Fibroblast of lung (primary cell): ENCODE measurements at regions not wholly inside any gene's neighbourhood (a gene's known extent, or its start where the extent isn't known, plus 50 kb on each side); places are given as distances from the start of the nearest gene placed in this dataset.
"Not testable (repeated sequence)": the region's sequence is repeated elsewhere in the genome, so short reads cannot be mapped to it uniquely, and the experiment has no call there.

Source experiments
- DNase-seq, 2 donors: peaks; one replicate each; pipeline versions ENCODE4 v3.0.0 to v3.0.0-alpha.2; 2010; ENCODE audit warnings: low read depth in 2 of 2
- H2AFZ ChIP-seq: 2 replicates; pipeline ENCODE4 v1.5.1; 2012; ENCODE audit warnings: low read length, control low read depth, inconsistent platforms
- H3K27ac ChIP-seq: 2 replicates; pipeline ENCODE4 v1.5.1; 2011; ENCODE audit warnings: low read length, control low read depth; ENCODE audit not compliant: insufficient read depth
- H3K27me3 ChIP-seq: 2 replicates; pipeline ENCODE4 v1.5.1; 2011; ENCODE audit warnings: mild to moderate bottlenecking, low read length; ENCODE audit not compliant: control insufficient read depth, insufficient read depth
- H3K36me3 ChIP-seq: 2 replicates; pipeline ENCODE4 v1.5.1; 2011; ENCODE audit warnings: low read length; ENCODE audit not compliant: control insufficient read depth, insufficient read depth
- H3K4me1 ChIP-seq: 2 replicates; pipeline ENCODE4 v1.5.1; 2011; ENCODE audit warnings: low read length; ENCODE audit not compliant: control insufficient read depth, insufficient read depth; ENCODE audit errors: extremely low read depth
- H3K4me2 ChIP-seq: 2 replicates; pipeline ENCODE4 v1.5.1; 2011; ENCODE audit warnings: low read length, control low read depth; ENCODE audit not compliant: insufficient read depth; ENCODE audit errors: extremely low read depth
- H3K4me3 ChIP-seq, 4 experiments: fragments of 200-600 bp in 1 of 4; sonication (generic) in 1 of 4; replicated peaks in 1 of 4; 2 replicates each; pipeline ENCODE4 v1.5.1; 2011 to 2016; ENCODE audit warnings: low read length in 4 of 4, low read depth in 3 of 4, mild to moderate bottlenecking in 3 of 4, control low read depth in 2 of 4, inconsistent platforms in 1 of 4, mixed read lengths in 1 of 4; ENCODE audit not compliant: insufficient read depth in 1 of 4; ENCODE audit errors: control extremely low read depth in 1 of 4
- H3K79me2 ChIP-seq: 2 replicates; pipeline ENCODE4 v1.5.1; 2012; ENCODE audit warnings: mild to moderate bottlenecking, low read length, inconsistent platforms; ENCODE audit not compliant: control insufficient read depth, insufficient read depth
- H3K9ac ChIP-seq: 2 replicates; pipeline ENCODE4 v1.5.1; 2011; ENCODE audit warnings: mild to moderate bottlenecking, low read length, control low read depth; ENCODE audit not compliant: insufficient read depth
- H3K9me3 ChIP-seq: 2 replicates; pipeline ENCODE4 v1.5.1; 2012; ENCODE audit warnings: low read depth, low read length; ENCODE audit not compliant: control insufficient read depth, insufficient read depth
- H4K20me1 ChIP-seq: 2 replicates; pipeline ENCODE4 v1.5.1; 2011; ENCODE audit warnings: low read length; ENCODE audit not compliant: control insufficient read depth, insufficient read depth; ENCODE audit errors: extremely low read depth
- EZH2 ChIP-seq: IDR thresholded peaks from 2 replicates; pipeline ENCODE4 v1.5.1; 2012; ENCODE audit warnings: low read length, control low read depth, mild to moderate bottlenecking; ENCODE audit errors: missing control alignments
- TF ChIP-seq, protein P1 (sequence below), 2 donors: IDR thresholded peaks in 1 of 2; conservative IDR thresholded peaks in 1 of 2; 1 replicate in 1 of 2; 2 replicates in 1 of 2; pipeline ENCODE4 v1.5.1; 2011 to 2012; ENCODE audit warnings: low read length in 2 of 2, control low read depth in 1 of 2, inconsistent platforms in 1 of 2, low read depth in 1 of 2, mild to moderate bottlenecking in 1 of 2

DNA sequence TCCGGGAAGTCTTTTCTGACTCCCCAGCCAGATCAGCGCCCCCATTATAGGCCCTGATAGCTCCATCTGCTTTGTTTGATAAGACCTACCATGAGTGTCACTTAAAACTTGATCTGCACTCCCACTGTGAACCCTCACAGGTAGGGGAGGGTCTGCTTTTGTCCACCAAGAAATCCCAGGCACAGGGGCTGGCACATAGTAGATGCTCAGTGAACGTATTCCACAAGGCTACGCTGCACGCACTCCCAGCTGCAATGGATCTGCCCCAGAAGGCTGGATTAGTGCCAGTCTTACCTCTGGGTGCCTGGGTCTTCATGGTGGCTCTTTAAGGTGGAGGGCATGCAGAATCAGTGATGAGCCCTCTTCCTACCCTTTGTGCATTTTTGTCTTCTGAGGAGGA is 447.1 kb downstream of the PTPRU start:
- H3K27me3 ChIP-seq: no peaks in the 10 kb centered on the region
- H3K4me2 ChIP-seq: no peak overlapping the region
- no peak overlapping the region for H2AFZ ChIP-seq
- H3K4me1 ChIP-seq: no peaks in the 10 kb centered on the region
- TF ChIP-seq, protein P1, sequence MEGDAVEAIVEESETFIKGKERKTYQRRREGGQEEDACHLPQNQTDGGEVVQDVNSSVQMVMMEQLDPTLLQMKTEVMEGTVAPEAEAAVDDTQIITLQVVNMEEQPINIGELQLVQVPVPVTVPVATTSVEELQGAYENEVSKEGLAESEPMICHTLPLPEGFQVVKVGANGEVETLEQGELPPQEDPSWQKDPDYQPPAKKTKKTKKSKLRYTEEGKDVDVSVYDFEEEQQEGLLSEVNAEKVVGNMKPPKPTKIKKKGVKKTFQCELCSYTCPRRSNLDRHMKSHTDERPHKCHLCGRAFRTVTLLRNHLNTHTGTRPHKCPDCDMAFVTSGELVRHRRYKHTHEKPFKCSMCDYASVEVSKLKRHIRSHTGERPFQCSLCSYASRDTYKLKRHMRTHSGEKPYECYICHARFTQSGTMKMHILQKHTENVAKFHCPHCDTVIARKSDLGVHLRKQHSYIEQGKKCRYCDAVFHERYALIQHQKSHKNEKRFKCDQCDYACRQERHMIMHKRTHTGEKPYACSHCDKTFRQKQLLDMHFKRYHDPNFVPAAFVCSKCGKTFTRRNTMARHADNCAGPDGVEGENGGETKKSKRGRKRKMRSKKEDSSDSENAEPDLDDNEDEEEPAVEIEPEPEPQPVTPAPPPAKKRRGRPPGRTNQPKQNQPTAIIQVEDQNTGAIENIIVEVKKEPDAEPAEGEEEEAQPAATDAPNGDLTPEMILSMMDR (conservative IDR thresholded peaks at IDR 0.05 in 1 of 2, IDR thresholded peaks at IDR 0.05 in 1 of 2; ENCODE audit: low read depth in 1 of 2, low read length in 2 of 2): no peak
- no peak for TF ChIP-seq EZH2
- no peak overlapping the region for H3K9ac ChIP-seq
- no peak overlapping the region for H3K4me3 ChIP-seq
- no peaks in the 10 kb centered on the region for H3K36me3 ChIP-seq
- no peaks in the 10 kb centered on the region for H4K20me1 ChIP-seq
- no peaks in the 10 kb centered on the region for H3K9me3 ChIP-seq
- no peak for DNase-seq
- H3K27ac ChIP-seq: no peak overlapping the region
- no peaks in the 10 kb centered on the region for H3K79me2 ChIP-seq

DNA sequence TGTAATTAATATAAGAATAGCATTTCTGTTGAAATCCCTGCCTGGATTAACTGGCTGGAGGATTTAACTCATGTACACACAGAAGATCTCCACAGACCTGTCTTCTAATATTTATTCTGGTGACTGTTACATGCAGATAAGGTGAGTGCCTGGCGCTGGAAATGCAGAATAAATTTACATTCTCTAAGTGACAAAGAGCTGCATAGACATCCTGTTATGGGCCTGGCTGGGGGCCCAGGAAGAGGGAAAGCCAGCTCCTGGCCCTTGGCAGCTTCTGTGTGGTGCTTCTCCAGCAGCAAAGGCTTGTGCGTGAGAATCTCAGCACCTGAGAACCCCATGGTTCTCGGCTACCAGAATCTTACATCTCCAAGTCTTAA is 446.6 kb downstream of the PTPRU start:
- no peaks in the 10 kb centered on the region for H3K27me3 ChIP-seq
- DNase-seq: peak in 1 of 2 donors; percentile 59
- H3K36me3 ChIP-seq: no peaks in the 10 kb centered on the region
- H3K9me3 ChIP-seq: no peaks in the 10 kb centered on the region
- H3K4me3 ChIP-seq: no peak overlapping the region
- no peaks in the 10 kb centered on the region for H3K4me1 ChIP-seq
- no peak overlapping the region for H3K27ac ChIP-seq
- no peak overlapping the region for H2AFZ ChIP-seq
- TF ChIP-seq, protein P1 (conservative IDR thresholded peaks at IDR 0.05 in 1 of 2, IDR thresholded peaks at IDR 0.05 in 1 of 2; ENCODE audit: low read depth in 1 of 2, low read length in 2 of 2): no peak
- TF ChIP-seq EZH2: no peak
- H4K20me1 ChIP-seq: no peaks in the 10 kb centered on the region
- H3K9ac ChIP-seq: no peak overlapping the region
- no peaks in the 10 kb centered on the region for H3K79me2 ChIP-seq
- no peak overlapping the region for H3K4me2 ChIP-seq

DNA sequence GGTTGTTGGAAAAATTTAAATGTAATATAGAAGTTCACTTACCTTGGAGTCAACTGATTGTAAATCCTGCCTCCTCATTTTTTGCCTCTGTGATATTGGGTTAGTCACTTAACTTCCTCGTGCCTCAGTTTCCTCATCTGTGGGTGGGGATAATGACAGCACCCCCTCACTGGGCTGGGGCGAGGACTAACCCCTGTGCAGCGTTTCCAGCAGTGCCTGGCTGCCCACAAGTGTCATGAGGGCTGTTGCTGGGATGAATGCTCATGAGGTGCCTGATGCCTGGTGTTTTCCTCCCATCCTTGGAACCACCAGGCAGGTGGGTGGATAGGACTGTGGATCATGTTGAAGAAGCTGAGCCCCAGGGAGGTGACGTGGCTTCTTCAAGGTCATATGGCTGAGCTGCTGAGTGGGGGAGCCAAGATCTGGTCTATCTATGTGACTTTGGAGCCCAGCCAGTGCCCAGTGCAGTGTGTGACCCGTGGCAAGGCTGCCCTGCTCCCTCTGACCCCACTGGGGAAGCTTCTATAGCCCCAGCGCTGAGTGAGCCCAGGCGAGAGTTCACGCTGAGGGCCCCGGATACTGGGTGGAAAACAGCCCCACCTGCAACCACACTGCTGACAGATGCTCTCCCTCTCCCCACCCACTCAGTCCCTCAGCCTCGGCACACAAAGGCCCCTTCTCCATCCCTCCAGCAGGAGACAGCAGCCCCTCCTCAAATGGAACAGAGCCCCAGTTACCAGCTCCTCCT is 446.0 kb downstream of the PTPRU start:
- H2AFZ ChIP-seq: no peak overlapping the region
- no peak overlapping the region for H3K27ac ChIP-seq
- no peak overlapping the region for H3K4me3 ChIP-seq
- H4K20me1 ChIP-seq: no peaks in the 10 kb centered on the region
- H3K79me2 ChIP-seq: no peaks in the 10 kb centered on the region
- H3K36me3 ChIP-seq: no peaks in the 10 kb centered on the region
- no peak for DNase-seq
- TF ChIP-seq EZH2: no peak
- TF ChIP-seq, protein P1 (conservative IDR thresholded peaks at IDR 0.05 in 1 of 2, IDR thresholded peaks at IDR 0.05 in 1 of 2; ENCODE audit: low read depth in 1 of 2, low read length in 2 of 2): no peak
- no peaks in the 10 kb centered on the region for H3K27me3 ChIP-seq
- H3K9ac ChIP-seq: no peak overlapping the region
- no peak overlapping the region for H3K4me2 ChIP-seq
- H3K9me3 ChIP-seq: no peaks in the 10 kb centered on the region
- H3K4me1 ChIP-seq: no peaks in the 10 kb centered on the region

DNA sequence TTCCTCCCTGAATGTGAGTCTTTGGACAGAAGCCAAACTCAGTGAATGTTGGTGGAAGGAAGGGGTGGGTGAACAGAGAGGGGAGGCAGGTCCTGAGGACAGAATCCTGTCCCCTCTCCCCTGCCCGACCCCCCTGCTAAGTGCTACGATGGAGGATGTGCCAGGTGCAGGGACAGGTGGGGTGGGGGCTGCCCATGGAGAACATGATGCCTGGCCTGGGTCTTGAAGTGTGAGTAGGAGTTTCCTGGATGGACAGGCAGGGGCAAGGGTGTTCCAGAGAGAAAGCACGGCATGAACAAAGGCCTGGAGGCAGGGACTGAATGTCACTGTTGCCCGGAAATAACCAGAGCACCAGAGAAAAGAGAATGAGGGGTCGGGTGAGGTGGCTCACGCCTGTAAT is 445.1 kb downstream of the PTPRU start:
- not testable (repeated sequence) for H4K20me1 ChIP-seq, DNase-seq, H3K27me3 ChIP-seq, H3K4me3 ChIP-seq, H3K9ac ChIP-seq, H3K4me2 ChIP-seq, H3K79me2 ChIP-seq, H3K4me1 ChIP-seq, H3K36me3 ChIP-seq, H3K9me3 ChIP-seq, H2AFZ ChIP-seq, H3K27ac ChIP-seq
